T-helper 2 cell treated with Interferon-gamma antibody and Interleukin-4, amounts not matched to agents 100 ng/mL and 5 ng/mL, for 36 hours (primary cell): ENCODE measurements at regions not wholly inside any gene's neighbourhood (a gene's known extent, or its start where the extent isn't known, plus 50 kb on each side); places are given as distances from the start of the nearest gene placed in this dataset.

Experiments
- intact Hi-C: fragments of 100-400 bp; cut with micrococcal nuclease; formaldehyde crosslinking; loops from one replicate; pipeline ENCODE4 v1.15.1; 2023

DNA sequence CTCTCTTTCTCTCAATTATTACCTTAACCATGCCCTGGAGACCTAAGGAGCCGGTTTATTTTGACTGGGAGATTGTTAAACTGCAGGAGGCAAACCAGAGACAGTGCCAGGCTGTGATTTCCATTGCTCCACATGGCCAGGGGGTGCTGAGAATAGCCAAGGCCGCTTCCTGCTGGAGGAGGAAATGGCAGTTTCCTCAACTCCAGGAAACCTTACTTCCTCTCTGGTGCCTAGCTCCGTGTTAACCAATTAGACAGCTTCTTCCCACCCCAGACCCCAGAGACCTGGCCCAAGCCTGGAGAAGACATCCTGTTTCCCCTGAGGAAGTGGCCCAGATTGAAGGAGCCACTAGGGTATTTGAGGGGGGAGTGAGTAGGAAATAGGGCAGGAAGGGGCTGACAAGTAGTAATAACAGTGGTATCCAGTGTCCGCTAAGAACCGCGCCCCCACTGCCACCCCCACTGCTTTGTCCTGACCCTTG is 161.2 kb downstream of the PLPP3 start:
- intact Hi-C loops: no loop called here

DNA sequence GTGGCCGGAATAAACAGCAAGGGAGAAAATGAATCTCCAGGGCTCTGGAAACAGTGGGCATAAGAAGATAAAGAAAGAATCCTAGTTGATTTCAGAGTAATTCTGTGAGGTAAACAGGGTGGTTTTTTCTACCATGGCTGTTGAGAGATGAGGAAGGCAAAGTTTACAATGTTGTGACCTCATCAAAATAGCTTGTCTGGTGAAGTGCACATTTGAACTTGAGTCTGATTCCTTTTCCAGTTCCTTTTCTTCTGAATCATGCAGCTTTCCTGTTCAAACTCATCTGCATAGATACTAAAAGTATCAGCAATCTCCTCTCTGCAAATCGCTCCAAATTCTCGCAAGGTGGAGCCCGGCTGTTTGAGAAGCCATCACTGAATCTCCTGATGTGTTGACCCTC is 161.7 kb downstream of the PLPP3 start:
- intact Hi-C loops: no loop called here

DNA sequence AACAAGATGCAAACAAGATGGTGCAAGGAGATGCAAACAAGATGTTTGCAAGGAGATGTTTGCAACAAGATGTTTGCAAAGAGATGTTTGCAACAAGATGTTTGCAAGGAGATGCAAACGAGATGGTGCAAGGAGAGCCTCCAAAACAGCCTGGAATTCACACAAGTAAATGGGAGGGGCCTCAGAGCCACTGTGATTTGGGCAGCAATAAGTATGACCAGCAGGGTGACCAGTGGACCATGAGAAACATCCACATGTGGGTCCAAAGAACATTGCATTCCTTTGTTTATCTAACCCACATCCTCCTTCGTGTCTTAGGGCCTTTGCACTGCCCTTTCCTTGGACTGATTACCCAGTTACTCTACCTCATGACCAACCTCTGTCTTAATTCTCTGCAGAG is 162.9 kb downstream of the PLPP3 start:
- intact Hi-C loops: no loop called here

DNA sequence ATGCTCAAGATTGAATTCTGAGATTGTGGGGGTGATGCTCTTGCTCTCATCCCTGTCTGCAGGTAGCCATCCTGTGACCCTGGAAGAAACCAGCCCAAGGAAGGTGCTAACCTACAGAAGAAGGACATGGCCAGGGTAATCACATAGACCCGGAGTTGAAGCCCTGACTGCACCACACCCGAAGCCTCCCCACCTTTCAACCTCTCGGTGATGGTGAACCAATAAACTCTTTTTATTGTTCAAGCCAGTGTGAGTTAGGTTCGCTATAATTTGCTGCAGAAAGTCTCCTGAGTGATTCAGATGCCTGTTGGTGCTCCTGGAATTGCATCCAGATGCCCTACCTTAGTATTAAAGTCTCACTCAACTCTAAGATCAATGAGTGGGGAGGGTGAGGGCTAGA is 163.6 kb downstream of the PLPP3 start:
- intact Hi-C loops: no loop called here

DNA sequence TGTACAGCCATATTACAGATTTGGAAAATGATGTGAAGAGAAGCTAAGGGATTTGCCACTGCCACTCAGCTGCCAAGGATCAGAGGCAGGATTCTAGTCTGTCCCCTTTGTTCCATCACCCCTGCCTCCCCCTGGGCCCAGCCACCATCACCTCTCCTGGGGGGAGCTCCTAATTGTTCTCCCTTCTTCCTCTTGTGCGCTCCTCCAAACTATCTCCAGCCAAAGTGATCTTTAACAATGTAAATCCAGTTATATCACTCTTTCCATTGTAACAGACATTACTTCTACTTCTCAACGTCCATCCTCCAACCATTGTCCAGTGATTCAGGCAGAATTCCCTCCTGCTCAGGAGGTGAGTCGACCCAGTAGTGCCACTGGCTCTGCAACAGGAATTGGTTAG is 164.1 kb downstream of the PLPP3 start:
- intact Hi-C loops: no loop called here

DNA sequence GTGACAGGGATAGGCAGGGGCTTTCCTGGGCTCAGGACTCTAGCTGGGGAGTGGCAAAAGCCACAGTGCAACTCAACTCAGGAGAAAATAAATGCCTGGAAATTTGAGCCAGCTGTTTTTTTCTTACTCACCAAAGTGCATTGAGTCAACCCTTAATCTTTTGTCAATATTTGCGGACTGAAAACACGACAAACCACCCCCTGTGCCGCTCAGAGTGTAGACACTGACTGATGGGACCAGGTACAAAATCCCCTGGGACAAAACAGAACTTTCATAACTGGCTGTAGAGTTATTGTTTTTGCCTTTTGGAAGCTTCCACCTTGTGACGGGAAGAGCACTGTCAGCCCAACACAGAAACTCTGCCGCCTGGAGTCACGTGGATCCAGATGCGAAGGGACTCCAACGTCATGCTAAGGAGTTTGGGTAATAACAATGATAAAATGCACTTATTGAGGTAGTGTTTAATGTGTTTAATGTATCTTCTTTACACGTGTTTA is 164.6 kb downstream of the PLPP3 start:
- intact Hi-C loops: no loop called here

DNA sequence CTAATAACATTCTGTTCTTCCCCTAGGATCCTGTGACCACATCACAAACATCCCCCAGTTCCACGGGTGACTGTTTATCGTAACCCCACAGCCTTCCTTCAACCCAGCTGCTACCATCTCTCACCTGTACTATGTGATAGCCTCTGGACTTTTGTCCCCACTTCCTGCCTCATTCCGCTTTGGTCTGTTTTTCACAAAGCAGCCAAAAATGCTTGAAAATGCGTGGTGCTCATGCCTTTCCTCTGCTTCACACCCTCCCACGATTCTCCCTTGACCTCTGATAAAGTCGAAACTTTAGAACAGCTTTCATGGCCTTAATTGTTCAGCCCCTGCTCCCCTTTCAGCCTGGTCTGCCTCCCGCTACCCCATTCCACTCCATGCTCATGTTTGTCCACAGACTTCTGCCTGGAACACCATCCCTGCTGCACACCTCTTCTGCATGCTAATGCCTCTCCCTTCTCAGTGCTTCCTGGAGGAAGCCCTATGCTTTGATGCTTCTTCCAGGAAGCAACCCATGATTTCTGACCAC is 165.6 kb downstream of the PLPP3 start:
- intact Hi-C loops: no loop called here

DNA sequence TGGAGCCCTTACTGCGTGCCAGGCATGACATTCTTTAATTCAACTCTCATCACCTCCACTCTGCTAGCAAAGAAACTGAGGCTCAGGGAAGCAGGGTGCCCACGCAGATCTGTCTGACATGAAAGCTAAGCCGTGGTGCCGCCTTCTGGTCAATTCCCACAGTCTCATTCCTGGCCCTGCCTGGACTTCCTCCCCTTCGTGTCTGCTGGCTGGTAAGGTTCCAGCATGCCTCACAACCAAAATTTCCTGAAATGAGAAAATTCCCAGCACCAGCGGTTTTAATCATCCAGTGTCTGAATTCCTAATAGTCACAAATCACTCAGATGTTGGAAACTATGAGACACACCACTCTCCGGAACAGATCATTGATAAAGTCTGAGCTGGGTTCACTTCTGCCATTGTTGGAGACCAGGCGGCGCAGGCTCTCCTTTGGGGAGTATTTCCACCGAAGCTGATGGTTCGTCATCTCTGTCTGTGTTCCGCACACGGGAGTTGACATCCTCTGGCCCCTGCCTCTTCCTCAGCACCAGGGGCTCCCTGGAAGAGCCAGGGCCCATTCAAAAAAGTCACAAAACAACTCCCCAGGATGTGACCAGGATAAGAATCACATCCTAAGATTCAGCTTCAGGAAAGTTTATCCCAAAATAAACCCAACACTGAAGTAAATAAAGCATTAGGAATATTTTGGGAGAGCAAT is 167.7 kb downstream of the PLPP3 start:
- intact Hi-C loops: no loop called here

DNA sequence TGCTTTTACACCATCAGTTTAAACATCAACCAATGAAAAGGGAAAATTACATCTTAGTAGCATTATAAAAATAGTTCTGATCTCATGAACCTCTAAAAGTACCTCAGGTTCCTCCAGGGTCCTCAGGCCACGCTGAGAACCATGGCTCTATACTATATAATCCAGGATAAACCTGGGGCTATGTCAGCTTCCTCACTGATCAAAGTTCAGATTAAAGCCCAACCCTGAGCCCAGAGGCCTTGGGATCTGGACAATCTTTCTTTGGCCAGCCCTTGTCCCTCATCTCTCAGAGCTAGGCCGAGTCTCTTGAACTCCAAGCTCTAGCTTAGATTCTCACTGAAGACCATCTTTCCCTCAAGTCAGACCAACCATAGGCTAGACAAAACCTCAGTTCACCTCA is 168.3 kb downstream of the PLPP3 start:
- intact Hi-C loops: no loop called here

DNA sequence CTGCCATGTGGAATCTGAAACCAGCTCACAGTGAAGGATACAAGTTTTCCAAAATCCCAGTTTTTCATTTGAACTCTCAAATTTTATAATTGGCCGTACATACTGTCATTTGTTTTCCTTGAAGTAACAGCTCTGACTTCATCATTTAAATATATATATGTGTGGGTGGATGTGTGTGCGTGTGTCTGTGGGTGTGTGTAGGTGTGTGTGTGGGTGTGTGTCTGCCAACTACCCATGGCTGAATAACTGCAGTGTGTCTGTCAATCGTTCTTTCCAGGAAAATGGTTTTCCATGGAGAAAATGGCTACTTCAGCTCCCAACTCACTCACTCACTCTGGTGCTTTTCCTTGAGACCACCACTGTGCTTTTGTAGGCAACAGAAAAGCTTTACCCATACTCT is 169.0 kb downstream of the PLPP3 start:
- intact Hi-C loops: no loop called here

DNA sequence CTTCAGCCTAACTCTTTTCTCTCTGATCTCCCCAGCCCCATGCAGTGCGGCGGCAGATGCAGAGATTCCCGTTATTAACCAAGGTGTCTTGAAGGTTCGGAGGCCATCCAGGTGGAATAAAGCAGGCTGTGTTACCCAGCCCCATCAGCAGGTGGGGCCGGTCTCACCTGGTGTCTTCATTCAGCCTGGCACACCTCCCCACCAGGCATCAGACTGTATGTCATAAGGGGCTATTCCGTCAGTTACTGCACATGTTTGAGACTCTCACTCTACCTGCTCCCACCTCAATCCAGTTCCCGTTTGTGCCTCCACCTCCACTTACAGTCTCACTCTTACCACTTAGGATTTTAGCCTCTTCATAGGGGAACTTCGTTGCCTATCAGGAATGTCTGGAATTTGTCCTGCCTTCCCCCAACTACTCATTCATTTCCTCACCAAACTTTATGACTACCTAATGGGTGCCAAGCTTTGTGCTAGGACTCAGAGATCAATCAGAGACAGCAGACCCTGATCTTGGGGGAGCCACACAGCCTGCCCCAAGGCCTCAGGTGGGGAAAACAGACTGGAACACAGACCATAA is 170.2 kb downstream of the PLPP3 start:
- intact Hi-C loops: no loop called here

DNA sequence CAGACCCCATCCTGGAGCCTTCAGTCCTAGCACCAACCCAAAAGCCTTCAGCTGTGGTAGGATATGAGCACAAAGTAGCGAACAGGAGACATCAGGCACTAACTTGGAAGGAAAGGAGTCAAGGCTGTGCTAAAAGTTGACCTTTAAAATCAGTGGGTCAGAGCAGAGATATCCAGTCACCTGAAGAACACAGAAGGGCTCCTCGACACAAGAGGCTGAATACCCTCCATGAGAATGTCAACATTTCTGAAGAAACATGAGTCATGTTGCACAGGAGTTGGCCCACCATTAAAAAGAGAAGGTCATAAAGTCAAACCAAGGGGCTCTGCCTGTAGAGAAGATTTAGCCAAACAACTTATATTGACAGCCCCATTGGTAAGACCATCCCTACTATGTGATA is 172.5 kb downstream of the PLPP3 start:
- intact Hi-C loops: no loop called here

DNA sequence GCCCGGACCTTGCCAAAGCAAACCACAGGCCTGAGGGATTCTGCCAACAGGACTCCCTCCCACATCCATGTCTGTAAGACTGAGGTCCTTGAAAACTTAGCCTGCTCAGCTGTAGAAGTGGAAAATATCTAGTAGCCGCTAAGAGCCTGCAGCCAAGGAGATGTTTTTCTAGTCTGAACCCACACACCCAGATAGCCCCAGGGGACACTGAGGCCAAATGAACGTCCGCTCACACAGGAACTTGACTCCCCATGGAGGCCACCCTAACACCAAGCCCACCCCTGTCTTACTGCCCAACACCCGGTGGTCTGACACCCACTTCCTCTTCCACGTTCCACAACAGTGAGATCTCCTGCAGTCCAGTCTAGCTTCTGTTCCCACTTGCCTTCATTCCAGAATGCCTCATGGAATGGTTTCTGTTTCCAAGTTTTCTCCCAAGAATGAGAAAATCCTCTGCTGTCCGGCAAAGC is 174.8 kb downstream of the PLPP3 start:
- intact Hi-C loops: no loop called here

DNA sequence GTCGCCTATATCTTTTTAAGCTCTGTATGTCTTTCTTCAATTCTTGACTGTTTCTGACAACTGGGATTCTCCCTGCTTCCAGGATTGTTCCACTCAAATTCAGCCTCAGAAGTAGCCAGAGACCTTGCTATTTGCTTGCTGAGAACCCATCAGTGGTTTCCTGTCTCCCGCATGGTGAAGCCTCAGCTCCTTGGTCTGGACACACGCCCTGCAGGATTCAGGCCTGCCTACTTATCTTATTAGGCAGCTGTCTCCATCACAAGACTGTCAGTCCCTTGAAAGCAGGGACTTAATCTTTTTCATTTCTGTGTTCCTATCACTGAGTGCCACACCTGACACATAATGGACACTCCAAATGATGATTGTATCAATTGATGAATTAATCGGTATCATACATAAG is 175.3 kb downstream of the PLPP3 start:
- intact Hi-C loops: no loop called here

DNA sequence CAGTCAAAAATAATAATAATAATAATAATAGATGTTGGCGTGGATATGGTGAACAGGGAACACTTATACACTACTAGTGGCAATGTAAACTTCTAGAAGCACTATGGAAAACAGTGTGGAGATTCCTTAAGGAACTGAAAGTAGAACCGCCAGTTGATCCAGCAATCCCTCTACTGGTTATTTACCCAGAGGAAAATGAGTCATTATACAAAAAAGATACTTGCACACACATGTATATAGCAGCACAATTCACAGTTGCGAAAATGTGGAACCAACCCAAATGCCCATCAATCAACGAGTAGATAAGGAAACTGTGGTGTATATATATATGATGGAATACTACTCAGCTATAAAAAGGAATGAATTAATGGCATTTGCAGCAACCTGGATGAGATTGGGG is 176.0 kb downstream of the PLPP3 start:
- intact Hi-C loops: no loop called here

DNA sequence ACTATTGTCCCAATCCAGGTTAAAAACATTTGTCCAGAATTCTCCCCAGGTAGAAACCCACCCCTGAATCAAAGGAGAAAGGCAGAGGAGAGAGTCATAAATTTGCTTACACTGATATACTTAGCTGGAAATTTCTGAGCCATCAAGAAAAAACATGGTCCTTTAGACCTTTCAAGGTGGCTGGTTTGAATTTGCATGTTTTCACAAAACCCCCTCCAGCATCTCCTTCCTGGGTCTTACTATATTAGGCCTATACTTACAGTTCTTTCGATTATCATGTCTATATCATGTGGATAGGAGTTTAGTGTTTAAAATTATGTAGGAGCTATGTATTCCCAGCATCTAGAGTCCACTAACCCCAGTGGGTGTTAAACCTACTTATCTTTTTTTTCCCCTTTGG is 178.2 kb downstream of the PLPP3 start:
- intact Hi-C loops: no loop called here

DNA sequence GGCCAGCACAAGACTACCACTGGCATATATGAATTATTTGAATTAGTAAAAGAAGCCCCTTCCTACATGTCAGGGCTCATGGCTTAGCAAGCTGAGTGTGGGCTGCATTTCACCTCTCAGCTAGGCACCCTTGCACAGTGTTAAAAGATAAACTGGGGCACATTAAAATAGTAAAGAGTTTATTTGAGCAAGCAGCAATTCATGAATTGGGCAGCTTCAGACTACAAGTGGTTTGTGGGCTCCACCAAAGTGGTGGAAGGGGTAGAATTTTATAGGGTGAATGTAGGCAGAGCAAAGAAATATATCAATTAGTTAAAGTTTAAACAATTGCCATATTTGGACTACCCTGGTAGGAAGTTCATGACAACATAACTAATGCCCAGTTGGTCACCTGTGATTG is 178.8 kb downstream of the PLPP3 start:
- intact Hi-C loops: no loop called here

DNA sequence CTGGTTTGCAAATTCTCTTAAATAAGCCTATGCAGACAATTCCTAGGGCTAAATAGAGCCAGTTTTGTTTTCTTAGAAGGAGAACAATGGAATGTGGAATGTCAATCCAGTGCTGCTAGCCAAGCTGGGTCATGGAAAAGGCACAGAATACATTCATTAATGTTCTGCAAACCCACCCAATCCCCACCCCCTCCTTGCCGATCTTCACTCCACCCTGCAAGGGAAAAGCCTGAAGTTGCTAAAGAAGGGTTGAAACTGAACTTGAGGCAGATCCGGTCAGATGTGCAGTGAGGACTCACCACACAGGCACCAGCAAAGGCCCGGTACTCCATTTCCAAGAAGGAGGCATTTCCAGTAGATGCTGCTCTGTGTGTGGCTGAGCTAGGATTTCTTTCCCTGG is 179.6 kb downstream of the PLPP3 start:
- intact Hi-C loops: no loop called here

DNA sequence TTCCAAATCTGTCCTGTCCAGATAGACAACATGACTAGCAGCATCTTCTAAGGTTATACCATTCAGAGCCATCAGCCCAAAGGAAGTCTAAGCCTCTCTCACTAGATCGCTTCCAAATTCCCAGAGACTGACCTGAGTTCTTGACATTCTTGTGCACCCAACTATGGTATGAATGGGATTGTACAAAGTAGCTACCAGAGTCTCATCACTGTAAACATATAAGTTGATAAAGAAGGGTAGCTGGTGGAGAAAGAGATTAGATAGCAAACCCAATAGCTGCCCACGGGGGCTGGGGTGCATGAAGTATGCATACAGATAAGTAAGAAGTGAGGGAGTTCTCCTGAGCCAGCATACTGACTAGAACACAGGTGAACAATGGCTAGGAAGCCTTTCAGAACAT is 180.0 kb downstream of the PLPP3 start:
- intact Hi-C loops: no loop called here

DNA sequence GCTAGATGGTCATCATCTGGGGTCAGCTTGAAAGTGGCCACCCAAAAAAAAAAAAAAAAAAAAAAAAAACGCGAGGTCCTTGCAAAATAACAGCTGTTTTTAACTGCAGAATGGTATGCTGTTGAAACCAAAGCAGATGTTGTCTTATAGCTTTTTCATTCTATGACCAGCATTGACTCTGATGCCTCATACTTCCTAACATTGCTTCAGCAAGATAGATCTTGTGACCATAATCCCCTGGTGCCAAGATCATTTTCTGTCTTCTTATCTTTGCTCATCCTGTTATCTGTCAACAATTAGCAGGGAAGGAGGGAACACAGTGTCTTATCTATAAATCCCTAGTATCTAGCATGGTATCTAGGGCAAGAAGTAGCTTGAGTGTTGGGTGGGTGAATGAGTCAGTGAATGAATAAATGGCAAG is 181.5 kb downstream of the PLPP3 start:
- intact Hi-C loops: no loop called here

DNA sequence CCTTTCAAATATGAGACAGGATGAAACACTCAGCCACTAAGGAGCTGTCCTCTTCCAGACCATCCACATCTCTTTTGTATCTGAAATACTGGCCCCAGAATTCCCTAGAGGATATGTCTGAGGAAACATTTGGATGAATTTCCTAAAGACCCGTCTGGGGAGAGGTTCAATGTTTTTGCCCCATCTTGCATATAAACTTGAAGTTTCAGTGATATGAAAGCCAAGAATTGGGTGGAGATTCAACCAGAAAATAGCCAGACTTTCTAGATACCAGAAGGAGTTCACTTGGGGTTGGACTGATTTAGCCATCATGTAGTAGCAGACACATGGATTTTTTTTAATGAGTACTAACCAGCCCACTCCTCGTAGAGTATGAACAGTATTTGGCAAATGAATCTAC is 182.0 kb downstream of the PLPP3 start:
- intact Hi-C loops: no loop called here

DNA sequence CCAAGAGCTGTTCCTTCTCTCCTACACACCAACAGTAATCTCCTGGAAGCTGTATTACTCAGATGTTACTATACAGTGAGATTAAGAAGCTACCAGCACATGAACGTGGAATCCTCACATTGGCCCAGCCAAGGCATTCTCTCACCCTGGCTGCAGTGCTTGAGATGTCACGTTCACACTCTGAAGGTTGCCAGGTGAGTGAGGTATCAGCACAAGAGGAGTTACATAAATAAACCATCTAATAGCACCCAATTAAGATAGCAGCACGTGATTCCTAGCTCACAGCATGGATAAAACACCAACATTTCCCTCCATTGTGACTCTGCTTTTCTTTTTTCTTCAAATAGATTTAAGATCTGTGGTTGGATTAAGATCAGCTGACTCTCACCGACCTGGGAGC is 182.8 kb downstream of the PLPP3 start:
- intact Hi-C loops: no loop called here

DNA sequence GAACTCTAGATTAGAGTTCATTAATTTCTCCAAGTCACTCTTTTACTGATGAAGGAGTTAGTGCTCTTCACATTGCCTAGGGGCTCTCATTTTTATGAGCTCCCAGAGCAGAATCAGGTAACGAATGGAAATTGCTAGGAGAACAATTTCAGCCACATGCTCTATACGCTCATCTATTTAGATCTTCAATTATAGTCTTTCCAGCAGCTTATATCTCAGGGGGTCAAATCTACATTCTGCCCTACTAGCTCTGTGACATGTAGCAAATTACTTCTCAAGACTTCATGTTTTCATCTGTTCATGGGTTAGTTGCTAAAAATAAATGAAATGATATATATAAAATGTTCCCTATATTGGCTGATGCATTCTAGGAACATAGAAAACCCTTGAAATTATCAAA is 183.6 kb downstream of the PLPP3 start:
- intact Hi-C loops: no loop called here
